Left ventricle myocardium inferior (tissue), 1 donor: ENCODE measurements at regions not wholly inside any gene's neighbourhood (a gene's known extent, or its start where the extent isn't known, plus 50 kb on each side); places are given as distances from the start of the nearest gene placed in this dataset.

Experiments used
- DNase-seq: peaks from one replicate; pipeline ENCODE4 v3.0.0-alpha.2; 2020
- H3K27ac ChIP-seq: fragments of 200-600 bp; replicated peaks from 2 replicates; pipeline ENCODE4 v1.8.0; 2021
- H3K27me3 ChIP-seq: fragments of 200-600 bp; 2 replicates; pipeline ENCODE4 v1.8.0; 2021; ENCODE audit warnings: low read depth
- H3K36me3 ChIP-seq: fragments of 200-600 bp; 2 replicates; pipeline ENCODE4 v1.8.0; 2021
- H3K4me1 ChIP-seq: fragments of 200-600 bp; 2 replicates; pipeline ENCODE4 v1.8.0; 2021
- H3K4me3 ChIP-seq: fragments of 200-600 bp; 2 replicates; pipeline ENCODE4 v1.8.0; 2021; ENCODE audit warnings: mild to moderate bottlenecking, moderate library complexity
- H3K9me3 ChIP-seq: fragments of 200-600 bp; replicated peaks from 2 replicates; pipeline ENCODE4 v1.8.0; 2021
- intact Hi-C: fragments of 100-400 bp; cut with micrococcal nuclease; formaldehyde crosslinking; loops from one replicate; pipeline ENCODE4 v1.11.0; 2022
- TF ChIP-seq, protein P1 (sequence below): fragments of 200-600 bp; IDR thresholded peaks from 2 replicates; pipeline ENCODE4 v1.8.0; 2021; ENCODE audit warnings: antibody characterized with exemption, mild to moderate bottlenecking, borderline replicate concordance
- donor health status: DM: no; HTN: yes; CAD: no; lungs with severe emphysema.

DNA sequence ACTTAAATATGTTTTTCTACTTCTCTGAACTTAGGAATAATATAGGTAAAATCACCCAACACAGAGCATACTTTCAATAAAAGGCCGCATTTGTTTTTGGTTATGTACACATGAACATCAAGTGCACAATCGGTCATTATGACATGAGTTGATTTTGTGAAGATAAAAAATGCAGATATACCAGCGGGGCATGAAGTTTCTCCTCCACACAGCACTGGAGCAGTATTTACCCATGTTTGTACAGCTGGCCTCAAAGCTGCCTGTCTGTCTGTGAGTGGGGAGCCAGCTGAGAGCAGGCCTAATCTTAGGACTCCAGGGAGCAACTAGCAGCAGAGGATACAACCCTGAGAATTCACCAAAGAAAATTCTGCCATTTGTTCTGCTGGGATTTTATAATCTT, 206.5 kb downstream of the TPBG start:
- H3K9me3 ChIP-seq, result peaks cover 2% of the 10 kb centered on the region
- H3K4me1 ChIP-seq, result no peaks in the 10 kb centered on the region
- H3K27ac ChIP-seq, result no peak overlapping the region
- no peak overlapping the region for H3K4me3 ChIP-seq
- H3K27me3 ChIP-seq, result no peaks in the 10 kb centered on the region
- H3K36me3 ChIP-seq, result no peaks in the 10 kb centered on the region
- intact Hi-C loops, result no loop called here
- TF ChIP-seq, protein P1, sequence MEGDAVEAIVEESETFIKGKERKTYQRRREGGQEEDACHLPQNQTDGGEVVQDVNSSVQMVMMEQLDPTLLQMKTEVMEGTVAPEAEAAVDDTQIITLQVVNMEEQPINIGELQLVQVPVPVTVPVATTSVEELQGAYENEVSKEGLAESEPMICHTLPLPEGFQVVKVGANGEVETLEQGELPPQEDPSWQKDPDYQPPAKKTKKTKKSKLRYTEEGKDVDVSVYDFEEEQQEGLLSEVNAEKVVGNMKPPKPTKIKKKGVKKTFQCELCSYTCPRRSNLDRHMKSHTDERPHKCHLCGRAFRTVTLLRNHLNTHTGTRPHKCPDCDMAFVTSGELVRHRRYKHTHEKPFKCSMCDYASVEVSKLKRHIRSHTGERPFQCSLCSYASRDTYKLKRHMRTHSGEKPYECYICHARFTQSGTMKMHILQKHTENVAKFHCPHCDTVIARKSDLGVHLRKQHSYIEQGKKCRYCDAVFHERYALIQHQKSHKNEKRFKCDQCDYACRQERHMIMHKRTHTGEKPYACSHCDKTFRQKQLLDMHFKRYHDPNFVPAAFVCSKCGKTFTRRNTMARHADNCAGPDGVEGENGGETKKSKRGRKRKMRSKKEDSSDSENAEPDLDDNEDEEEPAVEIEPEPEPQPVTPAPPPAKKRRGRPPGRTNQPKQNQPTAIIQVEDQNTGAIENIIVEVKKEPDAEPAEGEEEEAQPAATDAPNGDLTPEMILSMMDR, result no peak
- DNase-seq, result no peak

DNA sequence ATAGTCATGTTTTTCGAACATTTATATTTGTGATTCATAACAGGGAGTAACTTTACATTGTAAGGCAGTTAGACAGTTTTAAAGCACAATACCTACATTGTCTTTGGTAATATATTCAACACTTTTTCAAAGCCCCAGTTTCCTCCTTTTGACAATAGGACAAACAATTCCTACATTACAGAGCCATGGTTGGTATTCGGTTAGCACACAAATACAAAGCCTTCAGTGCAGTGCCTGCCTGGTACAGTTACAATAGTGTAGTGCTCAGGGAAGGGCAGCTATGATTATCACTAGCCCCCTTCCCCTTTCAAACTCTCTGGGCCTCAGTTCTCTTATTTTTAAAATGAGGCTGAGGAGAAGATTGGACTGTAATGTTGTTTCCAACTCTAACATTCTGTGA, 207.8 kb downstream of the TPBG start:
- no peak for DNase-seq
- Histone ChIP-seq H3K27ac (no peak overlapping the region), H3K4me3 (no peak overlapping the region), H3K36me3 (no peaks in the 10 kb centered on the region), H3K27me3 (no peaks in the 10 kb centered on the region), H3K9me3 (peaks cover 15% of the 10 kb centered on the region), H3K4me1 (no peaks in the 10 kb centered on the region)
- TF ChIP-seq, protein P1, result no peak
- intact Hi-C loops, result no loop called here

DNA sequence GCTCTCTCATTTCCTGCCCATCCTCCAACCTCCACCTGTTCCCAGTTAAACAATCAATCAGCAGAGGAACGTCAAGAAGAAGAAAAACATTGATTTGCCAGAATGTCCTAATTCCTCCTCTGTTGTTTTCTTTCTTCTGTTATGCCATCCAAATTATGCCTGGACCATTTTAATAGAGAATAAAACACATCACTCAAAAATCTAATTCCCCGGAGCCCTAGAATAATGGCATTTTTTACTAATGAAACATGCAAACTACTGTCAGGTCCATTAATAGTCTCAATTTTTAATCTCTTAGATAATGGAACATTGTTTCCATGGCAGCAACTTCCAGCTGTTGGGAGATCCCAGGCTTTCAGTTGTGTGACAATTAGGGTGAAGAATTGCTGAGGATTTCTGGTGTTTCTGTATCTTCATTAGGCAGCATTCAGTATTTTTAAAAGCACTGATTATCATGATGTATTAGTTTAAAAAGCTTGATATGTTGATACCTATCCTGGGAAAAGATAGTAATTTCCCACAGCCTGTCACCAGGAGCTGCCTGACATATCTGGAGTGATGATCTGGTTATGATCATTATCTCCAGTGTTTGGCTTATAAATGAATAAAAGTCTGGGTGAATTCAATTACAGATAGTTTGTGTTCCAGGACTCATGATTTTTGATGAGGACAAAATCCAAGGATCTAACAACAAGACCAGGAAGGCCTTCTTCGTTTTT, 209.8 kb downstream of the TPBG start:
- intact Hi-C loops, result no loop called here
- peaks cover 30% of the 10 kb centered on the region for H3K9me3 ChIP-seq
- H3K27me3 ChIP-seq, result no peaks in the 10 kb centered on the region
- DNase-seq, result no peak
- no peak overlapping the region for H3K4me3 ChIP-seq
- H3K36me3 ChIP-seq, result no peaks in the 10 kb centered on the region
- TF ChIP-seq, protein P1, result no peak
- H3K4me1 ChIP-seq, result no peaks in the 10 kb centered on the region
- H3K27ac ChIP-seq, result no peak overlapping the region

DNA sequence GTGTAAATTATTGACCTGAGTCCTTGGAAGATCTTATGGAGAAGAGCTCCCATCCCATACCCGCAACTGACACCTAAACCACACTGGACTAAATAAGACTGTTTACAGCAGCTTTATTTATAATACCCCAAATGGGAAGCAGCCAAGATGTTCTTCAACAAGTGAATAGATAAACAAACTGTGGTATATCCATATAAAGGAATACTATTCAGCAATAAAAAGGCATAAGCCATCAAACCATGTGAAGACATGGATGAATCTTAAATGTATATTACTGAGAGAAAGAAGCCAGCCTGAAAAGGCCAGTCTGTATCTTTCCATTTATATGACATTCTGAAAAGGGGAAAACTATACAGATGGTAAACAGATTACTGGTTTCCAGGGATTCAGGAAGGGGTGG, 212.7 kb downstream of the TPBG start:
- H3K27me3 ChIP-seq, result no peaks in the 10 kb centered on the region
- no peak overlapping the region for H3K27ac ChIP-seq
- H3K9me3 ChIP-seq, result peaks cover 30% of the 10 kb centered on the region
- H3K36me3 ChIP-seq, result no peaks in the 10 kb centered on the region
- H3K4me1 ChIP-seq, result no peaks in the 10 kb centered on the region
- intact Hi-C loops, result no loop called here
- no peak overlapping the region for H3K4me3 ChIP-seq
- no peak for DNase-seq
- TF ChIP-seq, protein P1, result no peak

DNA sequence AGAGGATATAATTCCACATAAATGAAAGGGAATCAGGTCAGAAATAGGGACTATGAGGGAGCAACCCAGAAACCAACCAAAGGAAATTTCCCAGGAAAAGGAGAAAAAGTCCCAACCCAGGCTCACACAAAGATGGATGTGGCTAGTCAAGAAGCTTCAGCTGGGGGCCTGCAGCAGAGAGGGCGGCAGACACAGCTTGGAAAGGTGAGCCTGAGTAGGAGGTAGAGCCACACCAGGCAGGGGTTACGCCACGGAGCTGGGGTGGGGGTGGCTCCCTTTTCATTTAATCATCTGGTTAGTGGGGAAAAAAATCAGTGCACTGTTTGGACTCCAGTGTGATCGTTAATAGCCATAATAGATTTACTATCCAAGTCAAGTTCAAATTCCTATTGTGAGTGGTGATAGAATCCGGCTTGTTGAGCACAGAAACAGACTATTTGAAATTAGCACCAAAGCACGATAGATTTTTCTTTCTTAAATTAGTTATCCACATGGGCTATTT, 220.6 kb downstream of the TPBG start:
- Histone ChIP-seq H3K9me3 (no peaks in the 10 kb centered on the region), H3K4me3 (no peak overlapping the region), H3K36me3 (no peaks in the 10 kb centered on the region), H3K27me3 (no peaks in the 10 kb centered on the region), H3K4me1 (no peaks in the 10 kb centered on the region), H3K27ac (no peak overlapping the region)
- DNase-seq, result no peak
- TF ChIP-seq, protein P1, result no peak
- intact Hi-C loops, result no loop called here
